Left renal cortex interstitium (tissue), 4 donors: ENCODE measurements at regions not wholly inside any gene's neighbourhood (a gene's known extent, or its start where the extent isn't known, plus 50 kb on each side); places are given as distances from the start of the nearest gene placed in this dataset.

Experiments
- DNase-seq, 4 donors: peaks; one replicate each; pipeline ENCODE4 v3.0.0-alpha.2; 2013; ENCODE audit warnings: low read depth in 4 of 4, low spot score in 2 of 4, missing footprints in 1 of 4

GRCh38 chr19:27765397-27765796, 1447.6 kb downstream of the UQCRFS1 start:
- DNase-seq = no peak

- no peak for DNase-seq
Observed at GRCh38 chr19:27764186-27764804, 1448.7 kb downstream of the UQCRFS1 start.

- no peak for DNase-seq
Observed at GRCh38 chr19:27762933-27763332, 1450.0 kb downstream of the UQCRFS1 start.

- DNase-seq = no peak
Observed at GRCh38 chr19:27759896-27760295, 1453.1 kb downstream of the UQCRFS1 start.

- DNase-seq = no peak
Observed at GRCh38 chr19:27758626-27759505, 1454.1 kb downstream of the UQCRFS1 start.

- DNase-seq = no peak
Observed at GRCh38 chr19:27754700-27755099, 1458.3 kb downstream of the UQCRFS1 start.

- no peak for DNase-seq
Observed at GRCh38 chr19:27753622-27754021, 1459.3 kb downstream of the UQCRFS1 start.

- DNase-seq = no peak
Observed at GRCh38 chr19:27752530-27753184, 1460.3 kb downstream of the UQCRFS1 start.

- no peak for DNase-seq
Observed at GRCh38 chr19:27751044-27751391, 1461.9 kb downstream of the UQCRFS1 start.

GRCh38 chr19:27750391-27751043, 1462.4 kb downstream of the UQCRFS1 start:
- no peak for DNase-seq

- DNase-seq = no peak
Observed at GRCh38 chr19:27748551-27749152, 1464.3 kb downstream of the UQCRFS1 start.

GRCh38 chr19:27746691-27747380, 1466.1 kb downstream of the UQCRFS1 start:
- peak in 1 of 4 donors; percentile 4 for DNase-seq

- no peak for DNase-seq
Observed at GRCh38 chr19:27745978-27746542, 1466.9 kb downstream of the UQCRFS1 start.

- DNase-seq = no peak
Observed at GRCh38 chr19:27744926-27745768, 1467.8 kb downstream of the UQCRFS1 start.

GRCh38 chr19:27742041-27742440, 1470.9 kb downstream of the UQCRFS1 start:
- DNase-seq = no peak

- no peak for DNase-seq
Observed at GRCh38 chr19:27741236-27741635, 1471.7 kb downstream of the UQCRFS1 start.

GRCh38 chr19:27740396-27740795, 1472.6 kb downstream of the UQCRFS1 start:
- no peak for DNase-seq

GRCh38 chr19:27738569-27739193, 1474.3 kb downstream of the UQCRFS1 start:
- no peak for DNase-seq
